MM.1S (cell line): ENCODE measurements at regions not wholly inside any gene's neighbourhood (a gene's known extent, or its start where the extent isn't known, plus 50 kb on each side); places are given as distances from the start of the nearest gene placed in this dataset.

Experiments
- CTCF ChIP-seq: fragments of 300-600 bp; sonication (generic); IDR thresholded peaks from 2 replicates; pipeline ENCODE4 v1.5.1; 2016; ENCODE audit warnings: antibody characterized with exemption, low read length, mixed read lengths
- EZH2 ChIP-seq: fragments of 300-600 bp; sonication (generic); optimal IDR thresholded peaks from 2 replicates; pipeline ENCODE3; 2017; ENCODE audit warnings: low read depth, mild to moderate bottlenecking, antibody characterized with exemption, low read length, mixed read lengths
- EZH2phosphoT487 ChIP-seq: fragments of 300-600 bp; sonication (generic); IDR thresholded peaks from 2 replicates; pipeline ENCODE4 v1.6.1; 2018; ENCODE audit warnings: antibody characterized with exemption, low read length

GRCh38 chr11:106327134-106327533, 249.7 kb downstream of the AASDHPPT start:
- TF ChIP-seq CTCF (no peak), EZH2 (no peak), EZH2phosphoT487 (no peak)
